ENCODE measurements at regions not wholly inside any gene's neighbourhood (a gene's known extent, or its start where the extent isn't known, plus 50 kb on each side); places are given as distances from the start of the nearest gene placed in this dataset.

- TF ChIP-seq CTCF (IDR thresholded peaks at IDR 0.05 in 4 of 5, conservative IDR thresholded peaks at IDR 0.05 in 1 of 5) (no peak), POLR2A (IDR thresholded peaks at IDR 0.05) (no peak)
Measured at GRCh38 chr2:195495351-195495750, 161.7 kb upstream of the SLC39A10 start.
